A549 (cell line): ENCODE measurements at regions not wholly inside any gene's neighbourhood (a gene's known extent, or its start where the extent isn't known, plus 50 kb on each side); places are given as distances from the start of the nearest gene placed in this dataset.

Experiments used
- CTCF ChIP-seq: fragments of >200 bp; sonication (Bioruptor Twin); formaldehyde crosslinking; IDR thresholded peaks from 3 replicates; pipeline ENCODE4 v1.5.1; 2016
- EP300 ChIP-seq, 2 experiments: fragments of >200 bp; sonication (Bioruptor Twin); formaldehyde crosslinking; IDR thresholded peaks; 2 replicates in 1 of 2; 3 replicates in 1 of 2; pipeline ENCODE4 v1.6.1; 2016 to 2017
- HDAC2 ChIP-seq: fragments of 200-600 bp; sonication (generic); IDR thresholded peaks from 2 replicates; pipeline ENCODE4 v1.6.1; 2016
- HOXA7 ChIP-seq: fragments of 250-450 bp; sonication (Bioruptor Pico); IDR thresholded peaks from 2 replicates; pipeline ENCODE4 v1.5.0; 2020; ENCODE audit warnings: mild to moderate bottlenecking, moderate library complexity
- JUN ChIP-seq, 2 experiments: fragments of >200 bp; sonication (Bioruptor Twin); formaldehyde crosslinking; IDR thresholded peaks; 2 replicates in 1 of 2; 3 replicates in 1 of 2; pipeline ENCODE4 v1.6.1; 2016 to 2017
- JUNB ChIP-seq: fragments of >200 bp; sonication (Bioruptor Twin); formaldehyde crosslinking; IDR thresholded peaks from 2 replicates; pipeline ENCODE4 v1.6.1; 2016
- MAZ ChIP-seq: fragments of 150-350 bp; IDR thresholded peaks from 2 replicates; pipeline ENCODE4 v1.6.1; 2014; ENCODE audit warnings: antibody characterized with exemption, low read depth, low read length, borderline replicate concordance
- POLR2A ChIP-seq: IDR thresholded peaks from 2 replicates; pipeline ENCODE4 v1.6.1; 2012; ENCODE audit warnings: mild to moderate bottlenecking, low read length
- RCOR1 ChIP-seq: fragments of 150-350 bp; IDR thresholded peaks from 2 replicates; pipeline ENCODE4 v1.6.1; 2014; ENCODE audit warnings: antibody characterized with exemption, low read length, low read depth
- RFX5 ChIP-seq: fragments of 450-650 bp; IDR thresholded peaks from 2 replicates; pipeline ENCODE4 v1.7.1; 2014; ENCODE audit warnings: antibody characterized with exemption, mild to moderate bottlenecking, moderate library complexity
- SMC3 ChIP-seq: fragments of >200 bp; sonication (Bioruptor Twin); formaldehyde crosslinking; IDR thresholded peaks from 3 replicates; pipeline ENCODE4 v1.6.1; 2018; ENCODE audit warnings: inconsistent platforms
- ZFP36 ChIP-seq: fragments of 450-650 bp; IDR thresholded peaks from 2 replicates; pipeline ENCODE4 v1.6.1; 2014; ENCODE audit warnings: borderline replicate concordance; ENCODE audit not compliant: partially characterized antibody
- TF ChIP-seq, protein P1 (sequence below): IDR thresholded peaks from 2 replicates; pipeline ENCODE4 v1.6.1; 2012
- TF ChIP-seq, protein P2 (sequence below): IDR thresholded peaks from 2 replicates; pipeline ENCODE4 v1.6.1; 2012

- TF ChIP-seq POLR2A (no peak), RCOR1 (no peak), EP300 (IDR thresholded peaks at IDR 0.05) (no peak), CTCF (no peak), SMC3 (no peak), HOXA7 (CRISPR knock-in tag) (no peak), ZFP36 (no peak), HDAC2 (no peak), RFX5 (no peak), JUNB (no peak), JUN (IDR thresholded peaks at IDR 0.05) (no peak), MAZ (no peak)
- TF ChIP-seq, protein P1, sequence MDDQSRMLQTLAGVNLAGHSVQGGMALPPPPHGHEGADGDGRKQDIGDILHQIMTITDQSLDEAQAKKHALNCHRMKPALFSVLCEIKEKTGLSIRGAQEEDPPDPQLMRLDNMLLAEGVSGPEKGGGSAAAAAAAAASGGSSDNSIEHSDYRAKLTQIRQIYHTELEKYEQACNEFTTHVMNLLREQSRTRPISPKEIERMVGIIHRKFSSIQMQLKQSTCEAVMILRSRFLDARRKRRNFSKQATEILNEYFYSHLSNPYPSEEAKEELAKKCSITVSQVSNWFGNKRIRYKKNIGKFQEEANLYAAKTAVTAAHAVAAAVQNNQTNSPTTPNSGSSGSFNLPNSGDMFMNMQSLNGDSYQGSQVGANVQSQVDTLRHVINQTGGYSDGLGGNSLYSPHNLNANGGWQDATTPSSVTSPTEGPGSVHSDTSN, result no peak
- TF ChIP-seq, protein P2, sequence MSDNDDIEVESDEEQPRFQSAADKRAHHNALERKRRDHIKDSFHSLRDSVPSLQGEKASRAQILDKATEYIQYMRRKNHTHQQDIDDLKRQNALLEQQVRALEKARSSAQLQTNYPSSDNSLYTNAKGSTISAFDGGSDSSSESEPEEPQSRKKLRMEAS, result no peak
Measured at GRCh38 chr7:33775790-33776189, 129.5 kb upstream of the BMPER start.
